ENCODE measurements at regions not wholly inside any gene's neighbourhood (a gene's known extent, or its start where the extent isn't known, plus 50 kb on each side); places are given as distances from the start of the nearest gene placed in this dataset.
"Not testable (repeated sequence)": the region's sequence is repeated elsewhere in the genome, so short reads cannot be mapped to it uniquely, and the experiment has no call there.

GRCh38 chr12:46478123-46478522, 105.5 kb upstream of the SLC38A2 start:
- Histone ChIP-seq H3K36me3 (no peaks in the 10 kb centered on the region), H3K27ac (no peak overlapping the region), H3K9me3 (no peaks in the 10 kb centered on the region), H3K27me3 (no peaks in the 10 kb centered on the region), H3K4me3 (no peak overlapping the region), H3K4me1 (peaks cover 19% of the 10 kb centered on the region)
- intact Hi-C loops (cut with DNase I) = loop anchor here (10.0 kb wide), 1 partner anchor 93 kb away; no protein-coding TSS in a partner anchor
- TF ChIP-seq POLR2AphosphoS5 (IDR thresholded peaks at IDR 0.05; ENCODE audit: insufficient read depth in 1 of 2, low read depth in 1 of 2) = no peak
- TF ChIP-seq CTCF (IDR thresholded peaks at IDR 0.05) = no peak
- no peak for TF ChIP-seq POLR2A (IDR thresholded peaks at IDR 0.05)
- DNase-seq (ENCODE audit: extremely low spot score in 2 of 2) = no peak

- no peak overlapping the region for H3K4me3 ChIP-seq
- H3K4me1 ChIP-seq = peaks cover 25% of the 10 kb centered on the region
- no peaks in the 10 kb centered on the region for H3K27me3 ChIP-seq
- H3K36me3 ChIP-seq = no peaks in the 10 kb centered on the region
- no peaks in the 10 kb centered on the region for H3K9me3 ChIP-seq
- no peak for DNase-seq (ENCODE audit: extremely low spot score in 2 of 2)
- H3K27ac ChIP-seq = no peak overlapping the region
- no peak for TF ChIP-seq CTCF (IDR thresholded peaks at IDR 0.05)
- TF ChIP-seq POLR2A (IDR thresholded peaks at IDR 0.05) = no peak
- TF ChIP-seq POLR2AphosphoS5 (IDR thresholded peaks at IDR 0.05; ENCODE audit: insufficient read depth in 1 of 2, low read depth in 1 of 2) = no peak
- intact Hi-C loops (cut with DNase I) = loop anchor here (10.0 kb wide), 1 partner anchor 93 kb away; no protein-coding TSS in a partner anchor
Measured at GRCh38 chr12:46477541-46477940, 105.0 kb upstream of the SLC38A2 start.

- no peak for DNase-seq (ENCODE audit: extremely low spot score in 2 of 2)
- no peaks in the 10 kb centered on the region for H3K36me3 ChIP-seq
- no peaks in the 10 kb centered on the region for H3K9me3 ChIP-seq
- peaks cover 28% of the 10 kb centered on the region for H3K4me1 ChIP-seq
- intact Hi-C loops (cut with DNase I) = loop anchor here (10.0 kb wide), 1 partner anchor 91 kb away; no protein-coding TSS in a partner anchor
- TF ChIP-seq POLR2A (IDR thresholded peaks at IDR 0.05) (no peak), CTCF (IDR thresholded peaks at IDR 0.05) (no peak), POLR2AphosphoS5 (IDR thresholded peaks at IDR 0.05; ENCODE audit: insufficient read depth in 1 of 2, low read depth in 1 of 2) (no peak)
- H3K27ac ChIP-seq = no peak overlapping the region
- no peaks in the 10 kb centered on the region for H3K27me3 ChIP-seq
- no peak overlapping the region for H3K4me3 ChIP-seq
Measured at GRCh38 chr12:46475972-46476645, 103.5 kb upstream of the SLC38A2 start.

GRCh38 chr12:46474385-46474784, 101.8 kb upstream of the SLC38A2 start:
- not testable (repeated sequence) for DNase-seq (ENCODE audit: extremely low spot score in 2 of 2); H3K9me3 ChIP-seq; H3K36me3 ChIP-seq; H3K4me3 ChIP-seq; H3K27me3 ChIP-seq
- Histone ChIP-seq H3K27ac (peak overlapping the region; percentile 80), H3K4me1 (peaks cover 28% of the 10 kb centered on the region)
- intact Hi-C loops (cut with DNase I) = loop anchor here (10.0 kb wide), 1 partner anchor 90 kb away; no protein-coding TSS in a partner anchor

- TF ChIP-seq POLR2A (IDR thresholded peaks at IDR 0.05) = no peak
- TF ChIP-seq CTCF (IDR thresholded peaks at IDR 0.05) = no peak
- TF ChIP-seq POLR2AphosphoS5 (IDR thresholded peaks at IDR 0.05; ENCODE audit: insufficient read depth in 1 of 2, low read depth in 1 of 2) = peak; percentile 19 to 89
- no peak overlapping the region for H3K4me3 ChIP-seq
- H3K27ac ChIP-seq = peak overlapping the region; percentile 80
- DNase-seq (ENCODE audit: extremely low spot score in 2 of 2) = no peak
- H3K9me3 ChIP-seq = no peaks in the 10 kb centered on the region
- no peaks in the 10 kb centered on the region for H3K27me3 ChIP-seq
- H3K4me1 ChIP-seq = peaks cover 28% of the 10 kb centered on the region
- H3K36me3 ChIP-seq = no peaks in the 10 kb centered on the region
- intact Hi-C loops (cut with DNase I) = loop anchor here (10.0 kb wide), 1 partner anchor 89 kb away; no protein-coding TSS in a partner anchor
Measured at GRCh38 chr12:46473634-46474329, 101.2 kb upstream of the SLC38A2 start.

Measured in vagina (tissue), 2 donors.